HFFc6 (cell line): ENCODE measurements at regions not wholly inside any gene's neighbourhood (a gene's known extent, or its start where the extent isn't known, plus 50 kb on each side); places are given as distances from the start of the nearest gene placed in this dataset.

ENCODE experiments used
- DNase-seq: peaks from one replicate; pipeline ENCODE4 v3.0.0-alpha.2; 2018
- H3K27ac Mint-ChIP-seq: 2 replicates; pipeline ENCODE4 v1.8.0; 2020; ENCODE audit warnings: mild to moderate bottlenecking, mixed read lengths
- H3K27me3 Mint-ChIP-seq: 2 replicates; pipeline ENCODE4 v1.8.0; 2021; ENCODE audit warnings: mild to moderate bottlenecking, moderate library complexity, mixed read lengths; ENCODE audit not compliant: insufficient read depth
- H3K36me3 Mint-ChIP-seq: 2 replicates; pipeline ENCODE4 v1.8.0; 2021; ENCODE audit warnings: low read depth, mixed read lengths
- H3K4me1 Mint-ChIP-seq: 2 replicates; pipeline ENCODE4 v1.8.0; 2020; ENCODE audit warnings: low read depth, mixed read lengths
- H3K4me3 Mint-ChIP-seq: 2 replicates; pipeline ENCODE4 v1.8.0; 2020; ENCODE audit warnings: mild to moderate bottlenecking, moderate library complexity, mixed read lengths
- H3K9me3 Mint-ChIP-seq: 2 replicates; pipeline ENCODE4 v1.8.0; 2020; ENCODE audit warnings: mild to moderate bottlenecking, mixed read lengths
- CTCF ChIP-seq: fragments of 200-600 bp; sonication (generic); IDR thresholded peaks from 2 replicates; pipeline ENCODE4 v1.5.0; 2021; ENCODE audit warnings: antibody characterized with exemption, mild to moderate bottlenecking

- Mint-ChIP-seq H3K9me3 (peaks cover 24% of the 10 kb centered on the region), H3K27me3 (no peaks in the 10 kb centered on the region), H3K4me3 (no peak overlapping the region), H3K27ac (no peak overlapping the region), H3K36me3 (no peaks in the 10 kb centered on the region), H3K4me1 (no peaks in the 10 kb centered on the region)
- no peak for TF ChIP-seq CTCF
- DNase-seq = no peak
Observed at GRCh38 chr4:58935332-58935731, 1825.1 kb upstream of the IGFBP7 start.

- TF ChIP-seq CTCF = no peak
- Mint-ChIP-seq H3K4me1 (no peaks in the 10 kb centered on the region), H3K27ac (no peak overlapping the region), H3K36me3 (no peaks in the 10 kb centered on the region), H3K4me3 (no peak overlapping the region), H3K27me3 (no peaks in the 10 kb centered on the region), H3K9me3 (peaks cover 24% of the 10 kb centered on the region)
- DNase-seq = no peak
Observed at GRCh38 chr4:58936436-58936835, 1826.3 kb upstream of the IGFBP7 start.

GRCh38 chr4:58940167-58940566, 1830.0 kb upstream of the IGFBP7 start:
- Mint-ChIP-seq H3K4me1 (no peaks in the 10 kb centered on the region), H3K27me3 (no peaks in the 10 kb centered on the region), H3K4me3 (no peak overlapping the region), H3K27ac (no peak overlapping the region), H3K9me3 (peaks cover 16% of the 10 kb centered on the region), H3K36me3 (no peaks in the 10 kb centered on the region)
- TF ChIP-seq CTCF = no peak
- DNase-seq = no peak

GRCh38 chr4:58941286-58941685, 1831.1 kb upstream of the IGFBP7 start:
- Mint-ChIP-seq H3K9me3 (peaks cover 11% of the 10 kb centered on the region), H3K27me3 (no peaks in the 10 kb centered on the region), H3K27ac (no peak overlapping the region), H3K36me3 (no peaks in the 10 kb centered on the region), H3K4me3 (no peak overlapping the region), H3K4me1 (no peaks in the 10 kb centered on the region)
- TF ChIP-seq CTCF = no peak
- DNase-seq = no peak

- Mint-ChIP-seq H3K27ac (no peak overlapping the region), H3K4me1 (no peaks in the 10 kb centered on the region), H3K27me3 (no peaks in the 10 kb centered on the region), H3K9me3 (peaks cover 17% of the 10 kb centered on the region), H3K36me3 (no peaks in the 10 kb centered on the region), H3K4me3 (no peak overlapping the region)
- TF ChIP-seq CTCF = no peak
- no peak for DNase-seq
Observed at GRCh38 chr4:58953575-58953974, 1843.4 kb upstream of the IGFBP7 start.

GRCh38 chr4:58957711-58958110, 1847.5 kb upstream of the IGFBP7 start:
- no peaks in the 10 kb centered on the region for H3K27me3 Mint-ChIP-seq
- H3K36me3 Mint-ChIP-seq = no peaks in the 10 kb centered on the region
- H3K4me3 Mint-ChIP-seq = no peak overlapping the region

More at GRCh38 chr4:58957711-58958110, 1847.5 kb upstream of the IGFBP7 start:
- Mint-ChIP-seq H3K27ac (no peak overlapping the region), H3K9me3 (peaks cover 13% of the 10 kb centered on the region), H3K4me1 (no peaks in the 10 kb centered on the region)
- no peak for TF ChIP-seq CTCF
- DNase-seq = no peak
